ENCODE measurements at regions not wholly inside any gene's neighbourhood (a gene's known extent, or its start where the extent isn't known, plus 50 kb on each side); places are given as distances from the start of the nearest gene placed in this dataset.

DNA sequence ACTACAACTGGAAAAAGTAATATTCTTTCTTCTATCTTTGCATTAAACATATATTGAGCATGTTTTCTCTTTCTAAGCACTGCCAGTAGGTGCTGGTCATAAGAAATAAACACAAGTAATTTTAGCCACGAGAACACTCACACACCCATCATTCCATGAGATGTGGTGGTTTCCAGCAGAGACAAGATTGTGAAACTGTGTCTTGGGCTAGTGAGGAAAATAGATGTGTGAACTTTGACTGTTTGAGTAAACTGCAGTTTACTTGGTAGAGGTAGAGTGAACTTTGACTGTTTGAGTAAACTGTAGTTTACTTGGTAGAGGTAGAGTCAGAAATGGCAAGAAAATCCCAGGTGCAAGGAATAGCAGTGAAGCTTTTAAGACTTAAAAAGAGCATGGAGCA, 300.9 kb upstream of the HS3ST1 start:
- Histone ChIP-seq H3K36me3 (ENCODE audit: control insufficient read depth, insufficient read depth, low read length) (no peaks in the 10 kb centered on the region), H2BK120ac (ENCODE audit: low read depth, low read length) (no peak overlapping the region), H4K8ac (ENCODE audit: low read depth in 2 of 2, low read length in 2 of 2) (no peak overlapping the region), H3K27me3 (ENCODE audit: control insufficient read depth, insufficient read depth, low read length) (no peaks in the 10 kb centered on the region), H3K79me1 (ENCODE audit: low read depth in 1 of 2, low read length in 2 of 2) (no peaks in the 10 kb centered on the region), H2AK9ac (replicated peaks; ENCODE audit: low read depth, low read length, poor library complexity) (no peak overlapping the region), H3K9ac (ENCODE audit: low read depth, low read length) (no peak overlapping the region), H3K27ac (ENCODE audit: insufficient read depth, low read length) (no peak overlapping the region), H3K4me3 (ENCODE audit: insufficient read depth, low read depth, low read length) (no peak overlapping the region), H3K56ac (ENCODE audit: extremely low read depth, insufficient read depth, low read length) (no peak overlapping the region), H2BK15ac (ENCODE audit: low read depth, low read length) (no peak overlapping the region), H3K18ac (ENCODE audit: low read depth, low read length) (no peak overlapping the region), H2BK20ac (ENCODE audit: low read depth, low read length) (no peak overlapping the region), H3K9me1 (ENCODE audit: insufficient read depth, low read length) (no peaks in the 10 kb centered on the region), H3K4ac (ENCODE audit: low read depth, low read length) (no peak overlapping the region), H2BK5ac (ENCODE audit: low read depth, low read length, poor library complexity, severe bottlenecking) (no peak overlapping the region), H4K91ac (ENCODE audit: insufficient read depth, low read depth, low read length) (no peak overlapping the region), H3K4me1 (ENCODE audit: control insufficient read depth, insufficient read depth, low read length) (no peaks in the 10 kb centered on the region), H2AK5ac (ENCODE audit: low read depth, low read length) (no peak overlapping the region), H2AFZ (replicated peaks; ENCODE audit: low read length, poor library complexity) (no peak overlapping the region), H3K23ac (ENCODE audit: low read depth, low read length) (no peak overlapping the region), H3K9me3 (ENCODE audit: control insufficient read depth, insufficient read depth, low read length) (no peaks in the 10 kb centered on the region), H3K14ac (replicated peaks; ENCODE audit: low read depth, low read length) (no peak overlapping the region), H4K5ac (ENCODE audit: low read depth, low read length) (no peak overlapping the region), H4K20me1 (ENCODE audit: insufficient read depth, low read length) (no peaks in the 10 kb centered on the region), H3K4me2 (ENCODE audit: low read depth, low read length) (no peak overlapping the region)
- in situ Hi-C loops (cut with MboI; ENCODE audit: low sequenced_read_pairs) = no loop called here
- WGBS, 2 experiments (ENCODE audit: extremely low coverage in 2 of 2, insufficient read length in 1 of 2) = no CpG with 5 or more reads among the region's 1 CpG
- ATAC-seq (ENCODE audit: low read depth) = peak; percentile 69
- DNase-seq = peak; percentile 56
- TF ChIP-seq CEBPB (IDR thresholded peaks at IDR 0.05; ENCODE audit: low read depth, low read length) = peak; percentile 54
- no peak for TF ChIP-seq SMC3 (IDR thresholded peaks at IDR 0.05; ENCODE audit: low read depth, low read length)
- ChIA-PET CTCF (no interaction called here), POLR2A (ENCODE audit: unreplicated experiment) (interaction anchor here (0.7 kb wide), 1 partner anchor 21 kb away, joined by 3 read pairs; no protein-coding TSS in a partner anchor)
- BruUV-seq (replicated peaks) = no TSS peak
- dilution Hi-C loops (cut with HindIII; ENCODE audit: low sequenced_read_pairs, unreplicated experiment) = no loop called here
- intact Hi-C loops (cut with micrococcal nuclease) = no loop called here
